Smooth muscle cell (in vitro differentiated cells): ENCODE measurements at regions not wholly inside any gene's neighbourhood (a gene's known extent, or its start where the extent isn't known, plus 50 kb on each side); places are given as distances from the start of the nearest gene placed in this dataset.

Source experiments
- DNase-seq: peaks from one replicate; lab custom pipeline; 2025; ENCODE audit not compliant: unreplicated experiment; lab: John Stamatoyannopoulos, UW
- H2AFZ ChIP-seq: fragments of 200-600 bp; sonication (generic); 2 replicates; pipeline ENCODE4 v1.6.0; 2016; ENCODE audit warnings: antibody characterized with exemption, low read depth, mild to moderate bottlenecking
- H3F3A ChIP-seq: fragments of 200-600 bp; sonication (generic); 2 replicates; pipeline ENCODE4 v1.6.0; 2017; ENCODE audit warnings: antibody characterized with exemption, low read depth
- H3K27ac ChIP-seq: fragments of 200-600 bp; sonication (generic); 2 replicates; pipeline ENCODE4 v1.5.1; 2016; ENCODE audit warnings: low read depth, mild to moderate bottlenecking
- H3K27me3 ChIP-seq: fragments of 200-600 bp; sonication (generic); 2 replicates; pipeline ENCODE4 v1.6.1; 2016; ENCODE audit warnings: low read depth, mild to moderate bottlenecking
- H3K36me3 ChIP-seq: fragments of 200-600 bp; sonication (generic); 2 replicates; pipeline ENCODE4 v1.5.1; 2016; ENCODE audit warnings: low read depth
- H3K4me1 ChIP-seq: fragments of 200-600 bp; sonication (generic); 2 replicates; pipeline ENCODE4 v1.5.1; 2016; ENCODE audit warnings: low read depth
- H3K4me2 ChIP-seq: fragments of 200-600 bp; sonication (generic); 2 replicates; pipeline ENCODE4 v1.6.0; 2016; ENCODE audit warnings: mild to moderate bottlenecking
- H3K4me3 ChIP-seq: fragments of 200-600 bp; sonication (generic); 2 replicates; pipeline ENCODE4 v1.5.1; 2016; ENCODE audit warnings: mild to moderate bottlenecking
- H3K79me2 ChIP-seq: fragments of 200-600 bp; sonication (generic); 2 replicates; pipeline ENCODE4 v1.6.0; 2016; ENCODE audit warnings: low read depth, mild to moderate bottlenecking
- H3K9ac ChIP-seq: fragments of 200-600 bp; sonication (generic); 2 replicates; pipeline ENCODE4 v1.6.0; 2016; ENCODE audit warnings: low read depth
- H3K9me3 ChIP-seq: fragments of 200-600 bp; sonication (generic); replicated peaks from 2 replicates; pipeline ENCODE4 v1.5.1; 2016; ENCODE audit warnings: low read depth
- H4K20me1 ChIP-seq: fragments of 200-600 bp; sonication (generic); 2 replicates; pipeline ENCODE4 v1.6.0; 2016; ENCODE audit warnings: low read depth
- CTCF ChIP-seq: fragments of 200-600 bp; sonication (generic); IDR thresholded peaks from 2 replicates; pipeline ENCODE4 v1.5.1; 2017; ENCODE audit warnings: borderline replicate concordance, mild to moderate bottlenecking, antibody characterized with exemption; ENCODE audit not compliant: insufficient read depth, poor library complexity, severe bottlenecking
- WGBS: methylation state at CpG from one replicate; pipeline ENCODE4 v1.1.7; 2016; ENCODE audit warnings: low lambda C conversion rate; 5-methylcytosine and 5-hydroxymethylcytosine counted together

- no peak overlapping the region for H2AFZ ChIP-seq
Measured at GRCh38 chr14:59101476-59101875, 87.0 kb upstream of the DAAM1 start.

GRCh38 chr14:59103396-59103795 lies 85.1 kb upstream of the DAAM1 start:
- no peak for DNase-seq
- H2AFZ ChIP-seq = no peak overlapping the region
- TF ChIP-seq CTCF = no peak
- no peaks in the 10 kb centered on the region for H3K36me3 ChIP-seq
- 90% methylated on average over 2 of the region's 2 CpGs for WGBS
- no peak overlapping the region for H3K4me3 ChIP-seq
- H3K27ac ChIP-seq = no peak overlapping the region
- H3K79me2 ChIP-seq = no peaks in the 10 kb centered on the region
- H4K20me1 ChIP-seq = no peaks in the 10 kb centered on the region
- H3K4me1 ChIP-seq = no peaks in the 10 kb centered on the region
- H3K9ac ChIP-seq = no peak overlapping the region
- no peaks in the 10 kb centered on the region for H3F3A ChIP-seq
- no peaks in the 10 kb centered on the region for H3K9me3 ChIP-seq
- H3K4me2 ChIP-seq = no peak overlapping the region
- no peaks in the 10 kb centered on the region for H3K27me3 ChIP-seq

More at GRCh38 chr14:59101476-59101875, 87.0 kb upstream of the DAAM1 start:
- TF ChIP-seq CTCF = no peak
- no peak for DNase-seq
- no peak overlapping the region for H3K9ac ChIP-seq
- no peaks in the 10 kb centered on the region for H3K9me3 ChIP-seq
- no peaks in the 10 kb centered on the region for H3F3A ChIP-seq
- no peak overlapping the region for H3K27ac ChIP-seq
- no peak overlapping the region for H3K4me2 ChIP-seq
- H3K36me3 ChIP-seq = no peaks in the 10 kb centered on the region
- H4K20me1 ChIP-seq = no peaks in the 10 kb centered on the region
- no peaks in the 10 kb centered on the region for H3K4me1 ChIP-seq
- no peak overlapping the region for H3K4me3 ChIP-seq
- H3K27me3 ChIP-seq = no peaks in the 10 kb centered on the region
- H3K79me2 ChIP-seq = no peaks in the 10 kb centered on the region

GRCh38 chr14:59107819-59108218 lies 80.6 kb upstream of the DAAM1 start:
- Histone ChIP-seq H3F3A (no peaks in the 10 kb centered on the region), H3K4me3 (no peak overlapping the region), H3K9ac (no peak overlapping the region), H3K4me2 (no peak overlapping the region), H3K9me3 (no peaks in the 10 kb centered on the region), H2AFZ (no peak overlapping the region), H3K4me1 (no peaks in the 10 kb centered on the region), H3K27me3 (no peaks in the 10 kb centered on the region), H3K36me3 (no peaks in the 10 kb centered on the region), H4K20me1 (no peaks in the 10 kb centered on the region), H3K79me2 (no peaks in the 10 kb centered on the region), H3K27ac (no peak overlapping the region)
- DNase-seq = no peak
- WGBS = 97% methylated on average over 2 of the region's 2 CpGs
- no peak for TF ChIP-seq CTCF

DNA sequence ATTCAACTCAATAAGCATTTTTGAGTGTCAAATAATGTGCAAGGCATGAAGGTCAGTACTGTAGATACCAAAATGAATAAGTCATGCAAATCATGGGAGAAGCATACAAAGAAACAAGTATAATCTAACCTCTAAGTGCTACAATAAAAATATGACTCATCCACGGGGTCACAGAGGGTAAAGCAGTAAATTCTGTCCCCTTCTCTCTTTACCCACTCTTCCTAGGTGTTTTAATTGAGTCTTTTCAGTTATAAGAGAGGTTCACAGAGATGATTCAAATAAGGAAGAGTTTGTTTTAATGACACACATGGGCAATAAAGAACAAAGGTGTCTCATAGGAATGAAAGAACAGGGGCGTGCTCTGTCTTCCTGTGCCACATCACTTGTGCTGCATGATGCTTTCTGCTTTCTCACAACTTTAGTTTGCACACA lies 71.5 kb upstream of the DAAM1 start:
- Histone ChIP-seq H3K27ac (no peak overlapping the region), H4K20me1 (no peaks in the 10 kb centered on the region), H3K9me3 (no peaks in the 10 kb centered on the region), H3K79me2 (no peaks in the 10 kb centered on the region), H2AFZ (no peak overlapping the region), H3F3A (no peaks in the 10 kb centered on the region), H3K4me1 (no peaks in the 10 kb centered on the region), H3K4me3 (no peak overlapping the region), H3K36me3 (no peaks in the 10 kb centered on the region), H3K9ac (no peak overlapping the region), H3K27me3 (no peaks in the 10 kb centered on the region), H3K4me2 (no peak overlapping the region)
- 85% methylated on average over 2 of the region's 2 CpGs for WGBS
- DNase-seq = no peak
- TF ChIP-seq CTCF = no peak
